ENCODE measurements at regions not wholly inside any gene's neighbourhood (a gene's known extent, or its start where the extent isn't known, plus 50 kb on each side); places are given as distances from the start of the nearest gene placed in this dataset.

- TF ChIP-seq, protein P1, sequence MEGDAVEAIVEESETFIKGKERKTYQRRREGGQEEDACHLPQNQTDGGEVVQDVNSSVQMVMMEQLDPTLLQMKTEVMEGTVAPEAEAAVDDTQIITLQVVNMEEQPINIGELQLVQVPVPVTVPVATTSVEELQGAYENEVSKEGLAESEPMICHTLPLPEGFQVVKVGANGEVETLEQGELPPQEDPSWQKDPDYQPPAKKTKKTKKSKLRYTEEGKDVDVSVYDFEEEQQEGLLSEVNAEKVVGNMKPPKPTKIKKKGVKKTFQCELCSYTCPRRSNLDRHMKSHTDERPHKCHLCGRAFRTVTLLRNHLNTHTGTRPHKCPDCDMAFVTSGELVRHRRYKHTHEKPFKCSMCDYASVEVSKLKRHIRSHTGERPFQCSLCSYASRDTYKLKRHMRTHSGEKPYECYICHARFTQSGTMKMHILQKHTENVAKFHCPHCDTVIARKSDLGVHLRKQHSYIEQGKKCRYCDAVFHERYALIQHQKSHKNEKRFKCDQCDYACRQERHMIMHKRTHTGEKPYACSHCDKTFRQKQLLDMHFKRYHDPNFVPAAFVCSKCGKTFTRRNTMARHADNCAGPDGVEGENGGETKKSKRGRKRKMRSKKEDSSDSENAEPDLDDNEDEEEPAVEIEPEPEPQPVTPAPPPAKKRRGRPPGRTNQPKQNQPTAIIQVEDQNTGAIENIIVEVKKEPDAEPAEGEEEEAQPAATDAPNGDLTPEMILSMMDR (conservative IDR thresholded peaks at IDR 0.05; ENCODE audit: low read length), result no peak
- TF ChIP-seq EZH2phosphoT487 (IDR thresholded peaks at IDR 0.05; ENCODE audit: borderline replicate concordance, low read depth, low read length), result no peak
Observed at GRCh38 chr5:92861531-92862285, 719.3 kb downstream of the NR2F1-AS1 start.

Data from OCI-LY7 (cell line).